Ishikawa (cell line): ENCODE measurements at regions not wholly inside any gene's neighbourhood (a gene's known extent, or its start where the extent isn't known, plus 50 kb on each side); places are given as distances from the start of the nearest gene placed in this dataset.

Source experiments
- CEBPB ChIP-seq: IDR thresholded peaks from 2 replicates; pipeline ENCODE4 v1.6.1; 2012
- CREB1 ChIP-seq: IDR thresholded peaks from 2 replicates; pipeline ENCODE4 v1.6.1; 2012; ENCODE audit warnings: low read depth
- EGR1 ChIP-seq: IDR thresholded peaks from 2 replicates; pipeline ENCODE4 v1.6.1; 2012
- EP300 ChIP-seq: IDR thresholded peaks from 2 replicates; pipeline ENCODE4 v1.6.1; 2012; ENCODE audit warnings: borderline replicate concordance
- FOXM1 ChIP-seq: IDR thresholded peaks from 2 replicates; pipeline ENCODE4 v1.6.1; 2012; ENCODE audit warnings: low read depth, borderline replicate concordance
- MAX ChIP-seq: IDR thresholded peaks from 2 replicates; pipeline ENCODE4 v1.6.1; 2012
- NFIC ChIP-seq: IDR thresholded peaks from 2 replicates; pipeline ENCODE4 v1.6.1; 2012
- RAD21 ChIP-seq: IDR thresholded peaks from 2 replicates; pipeline ENCODE4 v1.6.1; 2012; ENCODE audit warnings: low read depth
- REST ChIP-seq: IDR thresholded peaks from 2 replicates; pipeline ENCODE4 v1.6.1; 2012; ENCODE audit warnings: low read depth, mild to moderate bottlenecking
- TAF1 ChIP-seq: IDR thresholded peaks from 2 replicates; pipeline ENCODE4 v1.6.1; 2012; ENCODE audit warnings: low read depth, mild to moderate bottlenecking
- TCF12 ChIP-seq: IDR thresholded peaks from 2 replicates; pipeline ENCODE4 v1.6.1; 2012; ENCODE audit warnings: low read depth
- TEAD4 ChIP-seq: IDR thresholded peaks from 2 replicates; pipeline ENCODE4 v1.6.1; 2012
- USF1 ChIP-seq: IDR thresholded peaks from 2 replicates; pipeline ENCODE4 v1.6.1; 2012
- YY1 ChIP-seq: IDR thresholded peaks from 2 replicates; pipeline ENCODE4 v1.6.1; 2012; ENCODE audit warnings: low read depth
- ZBTB7A ChIP-seq: IDR thresholded peaks from 2 replicates; pipeline ENCODE4 v1.6.1; 2012; ENCODE audit warnings: low read depth

- TF ChIP-seq USF1 (no peak), CEBPB (no peak), TEAD4 (no peak), NFIC (no peak), FOXM1 (no peak), TAF1 (no peak), CREB1 (no peak), ZBTB7A (no peak), RAD21 (no peak)
Observed at GRCh38 chr1:218536296-218536986, 191.3 kb downstream of the TGFB2 start.

- TF ChIP-seq NFIC (no peak), TCF12 (no peak), REST (no peak), CREB1 (no peak), EGR1 (no peak), YY1 (no peak), CEBPB (no peak), MAX (no peak), USF1 (no peak), FOXM1 (no peak), TEAD4 (no peak), TAF1 (no peak), RAD21 (no peak), ZBTB7A (no peak), EP300 (no peak)
Observed at GRCh38 chr1:218537122-218537913, 192.2 kb downstream of the TGFB2 start.

- TF ChIP-seq CEBPB (no peak), NFIC (no peak), TEAD4 (no peak), TCF12 (no peak), CREB1 (no peak), REST (no peak), ZBTB7A (no peak), MAX (no peak), EP300 (no peak), RAD21 (no peak), FOXM1 (no peak), USF1 (no peak), TAF1 (no peak), YY1 (no peak), EGR1 (no peak)
Observed at GRCh38 chr1:218538341-218538740, 193.2 kb downstream of the TGFB2 start.

- TF ChIP-seq RAD21 (peak; percentile 29; the same call in 1 of the 2 replicates), CREB1 (no peak)
Observed at GRCh38 chr1:218546314-218546713, 201.2 kb downstream of the TGFB2 start.

- TF ChIP-seq NFIC (no peak), ZBTB7A (no peak)
Observed at GRCh38 chr1:218547957-218548730, 203.0 kb downstream of the TGFB2 start.
